K562 (cell line): ENCODE measurements at regions not wholly inside any gene's neighbourhood (a gene's known extent, or its start where the extent isn't known, plus 50 kb on each side); places are given as distances from the start of the nearest gene placed in this dataset.

ENCODE experiments used
- BACH1 ChIP-seq: fragments of 200-800 bp; sonication (Bioruptor generic); IDR thresholded peaks from 2 replicates; pipeline ENCODE4 v1.6.1; 2016; ENCODE audit warnings: missing genetic modification characterization, missing compliant biosample characterization
- CAMTA2 ChIP-seq: fragments of 250-450 bp; sonication (Bioruptor Pico); conservative IDR thresholded peaks from 2 replicates; pipeline ENCODE4 v1.5.1; 2022
- CBFB ChIP-seq: sonication (generic); formaldehyde crosslinking; IDR thresholded peaks from 2 replicates; pipeline ENCODE4 v1.4.0; 2020; ENCODE audit warnings: mild to moderate bottlenecking, missing genetic modification reagents
- CTBP1 ChIP-seq: fragments of 450-650 bp; IDR thresholded peaks from 2 replicates; pipeline ENCODE4 v1.6.1; 2016; ENCODE audit warnings: borderline replicate concordance
- ELF1 ChIP-seq: fragments of 200-800 bp; sonication (Bioruptor generic); IDR thresholded peaks from 2 replicates; pipeline ENCODE4 v1.6.1; 2016; ENCODE audit warnings: missing genetic modification characterization, missing compliant biosample characterization
- FIP1L1 ChIP-seq: fragments of 200-400 bp; formaldehyde crosslinking; IDR thresholded peaks from 2 replicates; pipeline ENCODE4 v1.6.1; 2018; ENCODE audit warnings: mild to moderate bottlenecking, low read depth, low read length; ENCODE audit not compliant: poor library complexity, severe bottlenecking
- FOS ChIP-seq: IDR thresholded peaks from 3 replicates; pipeline ENCODE4 v1.6.1; 2011; ENCODE audit not compliant: insufficient read length; ENCODE audit errors: extremely low read depth
- MITF ChIP-seq: IDR thresholded peaks from 2 replicates; pipeline ENCODE4 v1.6.1; 2014; ENCODE audit warnings: antibody characterized with exemption
- MTA1 ChIP-seq: fragments of 450-650 bp; IDR thresholded peaks from 2 replicates; pipeline ENCODE4 v1.6.1; 2017; ENCODE audit warnings: borderline replicate concordance
- NFIC ChIP-seq: fragments of 450-650 bp; IDR thresholded peaks from 2 replicates; pipeline ENCODE4 v1.6.1; 2017; ENCODE audit warnings: mild to moderate bottlenecking, inconsistent platforms
- NFYB ChIP-seq: IDR thresholded peaks from 2 replicates; pipeline ENCODE4 v1.6.1; 2011; ENCODE audit warnings: mild to moderate bottlenecking, moderate library complexity; ENCODE audit not compliant: insufficient read length; ENCODE audit errors: extremely low read depth
- POU5F1 ChIP-seq: fragments of 150-350 bp; IDR thresholded peaks from 2 replicates; pipeline ENCODE4 v1.6.1; 2014; ENCODE audit warnings: borderline replicate concordance, low read length, low read depth, mild to moderate bottlenecking; ENCODE audit not compliant: partially characterized antibody
- PTRF ChIP-seq: fragments of 450-650 bp; IDR thresholded peaks from 2 replicates; pipeline ENCODE4 v1.6.1; 2016; ENCODE audit warnings: mild to moderate bottlenecking, missing genetic modification characterization, missing compliant biosample characterization
- PTTG1 ChIP-seq: fragments of 450-650 bp; IDR thresholded peaks from 2 replicates; pipeline ENCODE4 v1.6.1; 2016; ENCODE audit warnings: low read depth, mild to moderate bottlenecking, missing genetic modification characterization, missing compliant biosample characterization
- PURB ChIP-seq: sonication (generic); formaldehyde crosslinking; IDR thresholded peaks from 2 replicates; pipeline ENCODE4 v1.9.0; 2021; ENCODE audit warnings: low read depth, mild to moderate bottlenecking, missing genetic modification reagents
- RBM25 ChIP-seq: fragments of 200-400 bp; formaldehyde crosslinking; IDR thresholded peaks from 2 replicates; pipeline ENCODE4 v1.6.1; 2018; ENCODE audit warnings: low read length, low read depth, moderate library complexity; ENCODE audit not compliant: severe bottlenecking
- RBM39 ChIP-seq: fragments of 200-400 bp; formaldehyde crosslinking; optimal IDR thresholded peaks from 2 replicates; pipeline ENCODE3; 2018; ENCODE audit warnings: low read depth, low read length
- SMC3 ChIP-seq: conservative IDR thresholded peaks from 2 replicates; pipeline ENCODE4 v1.6.1; 2011; ENCODE audit warnings: low read depth, low read length, improper control_type of control experiment; ENCODE audit not compliant: insufficient read depth
- USF2 ChIP-seq: sonication (generic); formaldehyde crosslinking; IDR thresholded peaks from 2 replicates; pipeline ENCODE4 v1.5.0; 2020; ENCODE audit warnings: missing genetic modification reagents
- XRCC3 ChIP-seq: fragments of 450-650 bp; IDR thresholded peaks from 2 replicates; pipeline ENCODE4 v1.6.1; 2017; ENCODE audit warnings: mild to moderate bottlenecking, moderate library complexity
- ZBTB49 ChIP-seq: sonication (generic); formaldehyde crosslinking; IDR thresholded peaks from 2 replicates; pipeline ENCODE4 v1.8.0; 2022; ENCODE audit warnings: missing genetic modification reagents, mild to moderate bottlenecking, borderline replicate concordance
- ZNF316 ChIP-seq: fragments of 450-650 bp; IDR thresholded peaks from 2 replicates; pipeline ENCODE4 v1.6.1; 2016
- ZNF57 ChIP-seq: fragments of 450-650 bp; formaldehyde crosslinking; IDR thresholded peaks from 2 replicates; pipeline ENCODE4 v1.4.0; 2020; ENCODE audit warnings: mild to moderate bottlenecking, moderate library complexity
- TF ChIP-seq, protein P1 (sequence below): sonication (generic); formaldehyde crosslinking; IDR thresholded peaks from 2 replicates; pipeline ENCODE4 v1.8.1; 2023; ENCODE audit warnings: mild to moderate bottlenecking, missing genetic modification reagents, moderate library complexity

GRCh38 chr12:89251342-89252271 lies 100.7 kb downstream of the DUSP6 start (continued):
- TF ChIP-seq XRCC3 (no peak), SMC3 (no peak), NFIC (no peak), ZNF57 (CRISPR knock-in tag) (no peak), CAMTA2 (CRISPR knock-in tag) (no peak), POU5F1 (no peak), PTRF (tag) (peak; percentile 7; the same call in 1 of the 2 replicates), FIP1L1 (no peak), MITF (no peak), FOS (no peak), ELF1 (tag) (peak; percentile 44; the same call in 1 of the 2 replicates), PURB (CRISPR knock-in tag) (no peak), ZBTB49 (no peak), CBFB (CRISPR knock-in tag) (no peak), ZNF316 (peak; percentile 81), USF2 (CRISPR knock-in tag) (no peak), RBM39 (no peak), BACH1 (tag) (peak; percentile 90), MTA1 (no peak), RBM25 (no peak), PTTG1 (0 out of 2 replicates have a peak, but pooled peaks have one; percentile 7), CTBP1 (no peak), NFYB (no peak)
- TF ChIP-seq, protein P1, sequence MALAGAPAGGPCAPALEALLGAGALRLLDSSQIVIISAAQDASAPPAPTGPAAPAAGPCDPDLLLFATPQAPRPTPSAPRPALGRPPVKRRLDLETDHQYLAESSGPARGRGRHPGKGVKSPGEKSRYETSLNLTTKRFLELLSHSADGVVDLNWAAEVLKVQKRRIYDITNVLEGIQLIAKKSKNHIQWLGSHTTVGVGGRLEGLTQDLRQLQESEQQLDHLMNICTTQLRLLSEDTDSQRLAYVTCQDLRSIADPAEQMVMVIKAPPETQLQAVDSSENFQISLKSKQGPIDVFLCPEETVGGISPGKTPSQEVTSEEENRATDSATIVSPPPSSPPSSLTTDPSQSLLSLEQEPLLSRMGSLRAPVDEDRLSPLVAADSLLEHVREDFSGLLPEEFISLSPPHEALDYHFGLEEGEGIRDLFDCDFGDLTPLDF, result no peak
